Astrocyte of the cerebellum (primary cell): ENCODE measurements at regions not wholly inside any gene's neighbourhood (a gene's known extent, or its start where the extent isn't known, plus 50 kb on each side); places are given as distances from the start of the nearest gene placed in this dataset.

Source experiments
- DNase-seq: peaks from one replicate; pipeline ENCODE4 v3.0.0-alpha.2; 2011; ENCODE audit warnings: low read depth
- H3K4me3 ChIP-seq: 2 replicates; pipeline ENCODE4 v1.5.1; 2011; ENCODE audit warnings: mild to moderate bottlenecking, low read depth, low read length, moderate library complexity
- in situ Hi-C: cut with HindIII; loops from 2 replicates; pipeline ENCODE4 v1.10.0; 2017; ENCODE audit warnings: low sequenced_read_pairs
- TF ChIP-seq, protein P1 (sequence below): IDR thresholded peaks from 2 replicates; pipeline ENCODE4 v1.5.1; 2012; ENCODE audit warnings: low read length, low read depth, moderate library complexity, mild to moderate bottlenecking; ENCODE audit errors: missing control alignments

DNA sequence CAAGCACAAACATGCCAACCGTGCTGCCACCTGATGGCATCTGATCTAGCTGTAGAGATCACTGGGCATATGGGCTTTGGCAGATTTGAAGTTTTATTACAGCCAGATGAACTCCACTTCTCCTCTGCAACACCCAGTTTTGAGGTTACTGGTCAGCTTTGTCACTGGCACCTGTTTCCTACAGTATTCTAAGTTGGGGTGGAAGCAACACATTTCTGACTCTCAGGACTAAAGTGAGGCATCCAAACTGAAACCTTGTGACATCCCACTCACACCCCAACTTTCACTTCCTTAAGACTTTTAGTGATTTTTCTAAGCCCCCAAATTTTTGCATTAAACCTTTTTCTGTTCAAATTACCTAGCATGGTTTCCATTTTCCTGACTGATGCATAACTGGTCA lies 115.1 kb upstream of the PCDH18 start:
- in situ Hi-C loops = no loop called here
- no peak for DNase-seq
- no peak overlapping the region for H3K4me3 ChIP-seq
- TF ChIP-seq, protein P1, sequence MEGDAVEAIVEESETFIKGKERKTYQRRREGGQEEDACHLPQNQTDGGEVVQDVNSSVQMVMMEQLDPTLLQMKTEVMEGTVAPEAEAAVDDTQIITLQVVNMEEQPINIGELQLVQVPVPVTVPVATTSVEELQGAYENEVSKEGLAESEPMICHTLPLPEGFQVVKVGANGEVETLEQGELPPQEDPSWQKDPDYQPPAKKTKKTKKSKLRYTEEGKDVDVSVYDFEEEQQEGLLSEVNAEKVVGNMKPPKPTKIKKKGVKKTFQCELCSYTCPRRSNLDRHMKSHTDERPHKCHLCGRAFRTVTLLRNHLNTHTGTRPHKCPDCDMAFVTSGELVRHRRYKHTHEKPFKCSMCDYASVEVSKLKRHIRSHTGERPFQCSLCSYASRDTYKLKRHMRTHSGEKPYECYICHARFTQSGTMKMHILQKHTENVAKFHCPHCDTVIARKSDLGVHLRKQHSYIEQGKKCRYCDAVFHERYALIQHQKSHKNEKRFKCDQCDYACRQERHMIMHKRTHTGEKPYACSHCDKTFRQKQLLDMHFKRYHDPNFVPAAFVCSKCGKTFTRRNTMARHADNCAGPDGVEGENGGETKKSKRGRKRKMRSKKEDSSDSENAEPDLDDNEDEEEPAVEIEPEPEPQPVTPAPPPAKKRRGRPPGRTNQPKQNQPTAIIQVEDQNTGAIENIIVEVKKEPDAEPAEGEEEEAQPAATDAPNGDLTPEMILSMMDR = no peak

DNA sequence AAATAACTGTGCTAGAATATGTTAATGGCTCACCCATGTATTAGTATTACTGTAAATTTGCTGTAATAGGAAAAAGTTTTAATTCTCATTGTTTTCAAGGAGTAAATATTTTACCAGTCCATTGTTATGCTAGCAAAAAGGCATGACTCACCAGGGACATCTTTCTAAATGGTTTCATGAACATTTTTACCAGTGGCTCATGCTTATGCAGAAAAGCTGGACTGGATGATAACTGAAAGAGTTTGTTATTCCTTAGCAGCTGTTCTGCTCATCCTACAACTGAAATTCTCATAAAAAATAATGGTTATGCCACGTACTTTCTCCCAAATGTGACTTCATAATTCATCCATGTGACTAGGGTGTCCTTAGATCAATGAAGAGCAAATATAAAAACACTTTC lies 111.9 kb upstream of the PCDH18 start:
- TF ChIP-seq, protein P1 = no peak
- no peak overlapping the region for H3K4me3 ChIP-seq
- DNase-seq = no peak
- in situ Hi-C loops = no loop called here

DNA sequence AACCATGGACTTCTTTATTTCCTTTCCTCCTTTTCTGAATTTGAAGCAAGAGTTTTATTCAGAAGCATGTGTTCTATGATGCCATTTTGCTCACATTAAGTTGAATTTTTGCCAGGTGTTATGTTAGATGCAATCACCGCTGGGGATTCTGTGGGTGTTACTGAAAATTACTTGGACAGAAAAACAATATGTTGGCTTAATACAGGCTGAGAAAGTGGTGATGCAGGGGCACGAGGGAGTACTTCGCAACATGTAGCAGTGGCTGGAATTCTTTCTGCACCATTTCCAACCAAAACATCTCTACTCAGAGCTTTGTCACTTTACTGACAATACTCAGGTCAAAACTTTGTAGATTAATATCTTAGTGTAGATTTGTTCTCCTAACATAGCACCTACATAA lies 109.2 kb upstream of the PCDH18 start:
- no peak overlapping the region for H3K4me3 ChIP-seq
- in situ Hi-C loops = no loop called here
- TF ChIP-seq, protein P1 = no peak
- DNase-seq = no peak

DNA sequence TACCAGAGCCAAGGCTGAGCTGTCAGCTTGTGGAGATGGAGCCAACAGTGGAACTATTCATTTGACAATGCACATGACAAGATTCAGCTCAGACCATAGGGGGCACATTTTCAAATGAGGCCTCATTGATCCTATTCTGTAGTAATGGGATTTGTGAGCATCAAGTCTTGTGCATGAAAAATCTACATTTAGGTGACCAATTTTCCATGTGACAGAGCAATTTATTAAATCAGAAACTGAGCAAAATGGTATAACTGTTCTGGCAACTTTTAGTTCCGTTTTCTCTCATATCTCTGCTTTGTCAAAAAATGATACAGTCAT lies 108.5 kb upstream of the PCDH18 start:
- DNase-seq = no peak
- TF ChIP-seq, protein P1 = no peak
- H3K4me3 ChIP-seq = no peak overlapping the region
- in situ Hi-C loops = no loop called here

DNA sequence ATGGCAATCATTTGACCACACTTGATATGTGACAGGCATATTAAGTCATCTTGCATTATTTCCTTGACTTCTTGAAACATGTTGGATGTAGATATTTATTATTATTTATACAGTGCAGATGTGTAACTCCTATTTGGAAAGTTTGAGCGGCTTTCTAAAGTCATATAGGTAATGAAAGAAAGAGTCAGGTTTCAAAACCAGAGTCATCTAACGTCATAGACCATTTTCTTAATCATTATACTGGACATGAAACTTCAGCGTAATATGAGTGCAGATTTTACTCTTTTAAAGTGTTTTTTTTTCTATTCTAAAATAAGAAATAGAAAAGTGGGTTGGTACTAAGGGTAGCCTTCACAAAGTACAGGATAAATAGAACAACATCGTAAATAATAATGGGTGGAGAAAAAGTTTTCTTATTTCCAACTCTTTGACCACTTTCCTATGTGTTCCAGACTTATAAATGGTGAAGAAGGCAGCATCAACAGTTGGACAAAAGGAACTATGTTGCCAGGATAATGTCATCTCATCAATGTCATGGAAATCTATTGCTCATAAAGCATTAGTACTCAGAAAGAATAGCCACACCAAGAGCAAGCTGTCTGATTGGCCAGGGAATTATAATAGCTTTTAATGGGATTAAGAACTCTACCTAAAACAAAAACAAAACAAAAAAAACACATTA lies 108.0 kb upstream of the PCDH18 start:
- DNase-seq = no peak
- TF ChIP-seq, protein P1 = no peak
- no peak overlapping the region for H3K4me3 ChIP-seq
- in situ Hi-C loops = no loop called here

DNA sequence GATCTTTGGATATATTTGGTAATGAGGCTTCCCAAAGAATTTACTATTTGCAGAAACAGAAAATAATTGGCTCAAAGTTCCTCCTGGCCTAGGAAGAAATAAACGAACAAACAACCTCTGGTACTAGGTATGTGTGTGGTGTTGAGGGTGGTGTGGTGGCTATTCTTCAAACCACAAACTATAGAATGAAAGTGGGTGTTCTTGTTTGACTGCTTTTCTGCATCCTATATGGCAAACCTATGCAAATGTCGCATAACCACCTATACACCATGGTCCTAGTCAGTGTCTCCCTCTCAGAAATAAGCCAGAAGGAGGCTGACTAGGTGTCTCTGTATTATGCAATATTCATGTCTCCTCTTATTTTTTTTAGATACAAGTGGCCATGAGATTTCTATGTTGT lies 106.6 kb upstream of the PCDH18 start:
- in situ Hi-C loops = no loop called here
- H3K4me3 ChIP-seq = no peak overlapping the region
- no peak for DNase-seq
- TF ChIP-seq, protein P1 = no peak

DNA sequence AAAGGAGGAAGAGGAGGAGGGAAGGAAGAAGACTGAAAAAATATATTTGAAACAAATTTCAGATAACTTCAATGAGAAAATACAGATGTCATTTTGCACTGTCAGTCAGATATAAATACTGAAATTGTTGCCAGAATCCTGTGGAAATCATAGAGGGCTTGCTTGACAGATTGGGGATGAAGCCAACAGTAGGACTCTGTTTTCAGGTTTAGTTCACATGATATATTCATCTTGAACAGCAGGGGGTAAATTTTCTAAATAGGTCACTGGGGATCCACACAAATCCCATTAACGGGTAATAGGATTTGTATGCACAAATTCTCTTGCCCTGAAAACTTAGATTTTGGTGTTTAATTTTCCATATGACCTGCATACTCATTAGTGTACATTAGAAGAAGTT lies 103.3 kb upstream of the PCDH18 start:
- in situ Hi-C loops = no loop called here
- TF ChIP-seq, protein P1 = no peak
- no peak for DNase-seq
- no peak overlapping the region for H3K4me3 ChIP-seq
